C4-2B (cell line): ENCODE measurements at regions not wholly inside any gene's neighbourhood (a gene's known extent, or its start where the extent isn't known, plus 50 kb on each side); places are given as distances from the start of the nearest gene placed in this dataset.

ENCODE experiments used
- H3K27ac ChIP-seq: fragments of 450-650 bp; 2 replicates; pipeline ENCODE4 v1.5.1; 2017
- CTCF ChIP-seq: fragments of 450-650 bp; conservative IDR thresholded peaks from 2 replicates; pipeline ENCODE4 v1.5.1; 2017; ENCODE audit warnings: mild to moderate bottlenecking
- ZFX ChIP-seq: fragments of 450-650 bp; IDR thresholded peaks from 2 replicates; pipeline ENCODE4 v1.6.1; 2017

GRCh38 chr5:116859666-116860320 lies 285.2 kb upstream of the SEMA6A start:
- TF ChIP-seq ZFX (no peak), CTCF (no peak)
- H3K27ac ChIP-seq: no peak overlapping the region

- TF ChIP-seq CTCF (no peak), ZFX (no peak)
- H3K27ac ChIP-seq: peak overlapping the region; percentile 55; the same call in 1 of the 2 replicates
Measured at GRCh38 chr5:116858705-116859333, 284.2 kb upstream of the SEMA6A start.

- H3K27ac ChIP-seq: peak overlapping the region; percentile 55; the same call in 1 of the 2 replicates
Measured at GRCh38 chr5:116858020-116858419, 283.4 kb upstream of the SEMA6A start.

GRCh38 chr5:116856271-116856670 lies 281.6 kb upstream of the SEMA6A start:
- TF ChIP-seq ZFX: no peak
- TF ChIP-seq CTCF: no peak
- no peak overlapping the region for H3K27ac ChIP-seq

- no peak for TF ChIP-seq ZFX
- TF ChIP-seq CTCF: no peak
- H3K27ac ChIP-seq: no peak overlapping the region
Measured at GRCh38 chr5:116853992-116854391, 279.4 kb upstream of the SEMA6A start.

- TF ChIP-seq CTCF (no peak), ZFX (no peak)
- H3K27ac ChIP-seq: no peak overlapping the region
Measured at GRCh38 chr5:116848954-116849581, 274.4 kb upstream of the SEMA6A start.

GRCh38 chr5:116847960-116848359 lies 273.3 kb upstream of the SEMA6A start:
- TF ChIP-seq ZFX (no peak), CTCF (no peak)
- H3K27ac ChIP-seq: no peak overlapping the region
